WTC11 (cell line): ENCODE measurements at regions not wholly inside any gene's neighbourhood (a gene's known extent, or its start where the extent isn't known, plus 50 kb on each side); places are given as distances from the start of the nearest gene placed in this dataset.

Experiments used
- ATAC-seq: fragments of 200-7000 bp; cut with Tn5 transposase; 2 replicates; pipeline ENCODE4 v1.10.0; 2021; ENCODE audit warnings: mild to moderate bottlenecking, moderate library complexity
- CTCF ChIA-PET: fragments of 300-600 bp; sonication (Branson Sonifier 250); formaldehyde crosslinking; loops from one replicate; lab custom pipeline; 2021; ENCODE audit warnings: antibody characterized with exemption; lab: Charles Lee
- POLR2A ChIA-PET: fragments of 350-600 bp; sonication (Branson Sonifier 250); formaldehyde crosslinking; loops from one replicate; lab custom pipeline; 2021; ENCODE audit warnings: antibody characterized with exemption; lab: Charles Lee
- DNase-seq: peaks from one replicate; pipeline ENCODE4 v3.0.0; 2021; ENCODE audit warnings: low spot score
- H3K27ac Mint-ChIP-seq: 2 replicates; pipeline ENCODE4 v1.8.0; 2021; ENCODE audit warnings: mixed read lengths
- H3K27me3 Mint-ChIP-seq: 2 replicates; pipeline ENCODE4 v1.8.0; 2021; ENCODE audit warnings: low read depth, mild to moderate bottlenecking, moderate library complexity, mixed read lengths
- H3K36me3 Mint-ChIP-seq: 2 replicates; pipeline ENCODE4 v1.8.0; 2021; ENCODE audit warnings: mixed read lengths
- H3K4me1 Mint-ChIP-seq: 2 replicates; pipeline ENCODE4 v1.8.0; 2022; ENCODE audit warnings: mixed read lengths
- H3K4me3 Mint-ChIP-seq: 2 replicates; pipeline ENCODE4 v1.8.0; 2021; ENCODE audit warnings: mild to moderate bottlenecking, moderate library complexity, mixed read lengths
- H3K9me3 Mint-ChIP-seq: 2 replicates; pipeline ENCODE4 v1.8.0; 2021; ENCODE audit warnings: mixed read lengths
- ATF1 ChIP-seq: sonication (generic); formaldehyde crosslinking; IDR thresholded peaks from 2 replicates; pipeline ENCODE4 v1.8.1; 2023; ENCODE audit warnings: mild to moderate bottlenecking, moderate library complexity, missing genetic modification reagents
- GTF2I ChIP-seq: fragments of 250-450 bp; sonication (Bioruptor Pico); conservative IDR thresholded peaks from 2 replicates; pipeline ENCODE4 v1.4.0; 2021; ENCODE audit warnings: mild to moderate bottlenecking
- HMGA2 ChIP-seq: fragments of 250-450 bp; sonication (Bioruptor Pico); IDR thresholded peaks from 2 replicates; pipeline ENCODE4 v1.4.0; 2021; ENCODE audit warnings: mild to moderate bottlenecking, moderate library complexity
- MXD4 ChIP-seq: fragments of 250-450 bp; sonication (Bioruptor Pico); IDR thresholded peaks from 2 replicates; pipeline ENCODE4 v1.8.0; 2021; ENCODE audit warnings: mild to moderate bottlenecking, moderate library complexity, borderline replicate concordance
- MYBL2 ChIP-seq: sonication (generic); formaldehyde crosslinking; IDR thresholded peaks from 2 replicates; pipeline ENCODE4 v1.8.1; 2023; ENCODE audit warnings: mild to moderate bottlenecking, moderate library complexity, missing genetic modification reagents
- NFYB ChIP-seq: sonication (generic); formaldehyde crosslinking; conservative IDR thresholded peaks from 2 replicates; pipeline ENCODE4 v1.8.0; 2022; ENCODE audit warnings: low read depth, missing genetic modification reagents
- OVOL2 ChIP-seq: fragments of 250-450 bp; sonication (Bioruptor Pico); IDR thresholded peaks from 2 replicates; pipeline ENCODE4 v1.9.0; 2021; ENCODE audit warnings: mild to moderate bottlenecking, borderline replicate concordance
- SMAD3 ChIP-seq: sonication (generic); formaldehyde crosslinking; IDR thresholded peaks from 2 replicates; pipeline ENCODE4 v1.8.0; 2022; ENCODE audit warnings: missing genetic modification reagents, mild to moderate bottlenecking, borderline replicate concordance
- SP1 ChIP-seq: sonication (generic); formaldehyde crosslinking; conservative IDR thresholded peaks from 2 replicates; pipeline ENCODE4 v1.8.1; 2022; ENCODE audit warnings: missing genetic modification reagents
- TCF7 ChIP-seq: sonication (generic); formaldehyde crosslinking; IDR thresholded peaks from 2 replicates; pipeline ENCODE4 v1.8.0; 2022; ENCODE audit warnings: mild to moderate bottlenecking, low read depth, missing genetic modification reagents, moderate library complexity
- TEAD4 ChIP-seq: sonication (generic); formaldehyde crosslinking; IDR thresholded peaks from 2 replicates; pipeline ENCODE4 v1.8.0; 2022; ENCODE audit warnings: mild to moderate bottlenecking, missing genetic modification reagents
- TP53 ChIP-seq: sonication (generic); formaldehyde crosslinking; IDR thresholded peaks from 2 replicates; pipeline ENCODE4 v1.8.1; 2023; ENCODE audit warnings: mild to moderate bottlenecking, missing genetic modification reagents
- ZNF219 ChIP-seq: sonication (generic); formaldehyde crosslinking; IDR thresholded peaks from 2 replicates; pipeline ENCODE4 v1.8.0; 2023; ENCODE audit warnings: missing genetic modification reagents, mild to moderate bottlenecking, borderline replicate concordance
- ZNF232 ChIP-seq: sonication (generic); formaldehyde crosslinking; IDR thresholded peaks from 2 replicates; pipeline ENCODE4 v1.8.0; 2022; ENCODE audit warnings: mild to moderate bottlenecking, missing genetic modification reagents
- ZNF671 ChIP-seq: fragments of 250-450 bp; sonication (Bioruptor Pico); IDR thresholded peaks from 2 replicates; pipeline ENCODE4 v1.8.0; 2021; ENCODE audit warnings: mild to moderate bottlenecking
- TF ChIP-seq, protein P1 (sequence below): fragments of 250-450 bp; sonication (Bioruptor Pico); IDR thresholded peaks from 2 replicates; pipeline ENCODE4 v1.9.0; 2021; ENCODE audit warnings: mild to moderate bottlenecking
- TF ChIP-seq, protein P2 (sequence below): sonication (generic); formaldehyde crosslinking; IDR thresholded peaks from 2 replicates; pipeline ENCODE4 v1.8.0; 2023; ENCODE audit warnings: missing genetic modification reagents
- TF ChIP-seq, protein P3 (sequence below): fragments of 250-450 bp; sonication (Bioruptor Pico); IDR thresholded peaks from 2 replicates; pipeline ENCODE4 v1.9.0; 2021; ENCODE audit warnings: mild to moderate bottlenecking, borderline replicate concordance
- TF ChIP-seq, protein P4 (sequence below): sonication (generic); formaldehyde crosslinking; IDR thresholded peaks from 2 replicates; pipeline ENCODE4 v1.8.0; 2022; ENCODE audit warnings: missing genetic modification reagents
- TF ChIP-seq, protein P5 (sequence below): sonication (generic); formaldehyde crosslinking; IDR thresholded peaks from 2 replicates; pipeline ENCODE4 v1.8.0; 2022; ENCODE audit warnings: mild to moderate bottlenecking, missing genetic modification reagents
- TF ChIP-seq, protein P6 (sequence below): sonication (generic); formaldehyde crosslinking; IDR thresholded peaks from 2 replicates; pipeline ENCODE4 v1.8.1; 2022; ENCODE audit warnings: mild to moderate bottlenecking, missing genetic modification reagents, moderate library complexity, borderline replicate concordance
- TF ChIP-seq, protein P7 (sequence below): fragments of 250-450 bp; sonication (Bioruptor Pico); IDR thresholded peaks from 2 replicates; pipeline ENCODE4 v1.9.0; 2021; ENCODE audit warnings: moderate library complexity, mild to moderate bottlenecking, inconsistent platforms, borderline replicate concordance

DNA sequence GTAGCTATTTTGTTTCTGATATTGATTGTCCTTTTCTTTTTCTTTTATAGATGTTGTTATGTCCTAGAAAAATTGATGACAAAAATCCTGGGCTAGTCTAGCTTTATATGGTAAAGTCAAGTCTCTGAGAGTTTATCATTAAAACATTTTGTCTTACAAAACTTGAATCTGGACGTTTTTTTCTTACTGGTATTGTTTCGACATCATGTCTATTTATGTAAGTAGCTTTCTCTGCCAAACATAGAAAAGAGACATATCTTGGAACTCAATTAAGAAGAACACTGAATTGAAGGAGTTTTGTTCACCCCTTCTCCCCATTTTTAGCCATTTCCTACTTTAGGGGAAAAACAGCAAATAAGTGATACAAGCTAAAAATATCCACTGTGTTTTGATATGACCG lies 151.5 kb downstream of the ISOC1 start:
- TF ChIP-seq, protein P1, sequence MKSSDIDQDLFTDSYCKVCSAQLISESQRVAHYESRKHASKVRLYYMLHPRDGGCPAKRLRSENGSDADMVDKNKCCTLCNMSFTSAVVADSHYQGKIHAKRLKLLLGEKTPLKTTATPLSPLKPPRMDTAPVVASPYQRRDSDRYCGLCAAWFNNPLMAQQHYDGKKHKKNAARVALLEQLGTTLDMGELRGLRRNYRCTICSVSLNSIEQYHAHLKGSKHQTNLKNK (CRISPR knock-in tag) = no peak
- TF ChIP-seq, protein P2, sequence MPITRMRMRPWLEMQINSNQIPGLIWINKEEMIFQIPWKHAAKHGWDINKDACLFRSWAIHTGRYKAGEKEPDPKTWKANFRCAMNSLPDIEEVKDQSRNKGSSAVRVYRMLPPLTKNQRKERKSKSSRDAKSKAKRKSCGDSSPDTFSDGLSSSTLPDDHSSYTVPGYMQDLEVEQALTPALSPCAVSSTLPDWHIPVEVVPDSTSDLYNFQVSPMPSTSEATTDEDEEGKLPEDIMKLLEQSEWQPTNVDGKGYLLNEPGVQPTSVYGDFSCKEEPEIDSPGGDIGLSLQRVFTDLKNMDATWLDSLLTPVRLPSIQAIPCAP (CRISPR knock-in tag) = no peak
- TF ChIP-seq SP1 (CRISPR knock-in tag) (no peak), GTF2I (CRISPR knock-in tag) (no peak), TP53 (CRISPR knock-in tag) (no peak), SMAD3 (CRISPR knock-in tag) (no peak), ZNF671 (CRISPR knock-in tag) (no peak), NFYB (CRISPR knock-in tag) (no peak), TEAD4 (CRISPR knock-in tag) (no peak), MYBL2 (no peak), ZNF232 (CRISPR knock-in tag) (no peak)
- TF ChIP-seq, protein P3, sequence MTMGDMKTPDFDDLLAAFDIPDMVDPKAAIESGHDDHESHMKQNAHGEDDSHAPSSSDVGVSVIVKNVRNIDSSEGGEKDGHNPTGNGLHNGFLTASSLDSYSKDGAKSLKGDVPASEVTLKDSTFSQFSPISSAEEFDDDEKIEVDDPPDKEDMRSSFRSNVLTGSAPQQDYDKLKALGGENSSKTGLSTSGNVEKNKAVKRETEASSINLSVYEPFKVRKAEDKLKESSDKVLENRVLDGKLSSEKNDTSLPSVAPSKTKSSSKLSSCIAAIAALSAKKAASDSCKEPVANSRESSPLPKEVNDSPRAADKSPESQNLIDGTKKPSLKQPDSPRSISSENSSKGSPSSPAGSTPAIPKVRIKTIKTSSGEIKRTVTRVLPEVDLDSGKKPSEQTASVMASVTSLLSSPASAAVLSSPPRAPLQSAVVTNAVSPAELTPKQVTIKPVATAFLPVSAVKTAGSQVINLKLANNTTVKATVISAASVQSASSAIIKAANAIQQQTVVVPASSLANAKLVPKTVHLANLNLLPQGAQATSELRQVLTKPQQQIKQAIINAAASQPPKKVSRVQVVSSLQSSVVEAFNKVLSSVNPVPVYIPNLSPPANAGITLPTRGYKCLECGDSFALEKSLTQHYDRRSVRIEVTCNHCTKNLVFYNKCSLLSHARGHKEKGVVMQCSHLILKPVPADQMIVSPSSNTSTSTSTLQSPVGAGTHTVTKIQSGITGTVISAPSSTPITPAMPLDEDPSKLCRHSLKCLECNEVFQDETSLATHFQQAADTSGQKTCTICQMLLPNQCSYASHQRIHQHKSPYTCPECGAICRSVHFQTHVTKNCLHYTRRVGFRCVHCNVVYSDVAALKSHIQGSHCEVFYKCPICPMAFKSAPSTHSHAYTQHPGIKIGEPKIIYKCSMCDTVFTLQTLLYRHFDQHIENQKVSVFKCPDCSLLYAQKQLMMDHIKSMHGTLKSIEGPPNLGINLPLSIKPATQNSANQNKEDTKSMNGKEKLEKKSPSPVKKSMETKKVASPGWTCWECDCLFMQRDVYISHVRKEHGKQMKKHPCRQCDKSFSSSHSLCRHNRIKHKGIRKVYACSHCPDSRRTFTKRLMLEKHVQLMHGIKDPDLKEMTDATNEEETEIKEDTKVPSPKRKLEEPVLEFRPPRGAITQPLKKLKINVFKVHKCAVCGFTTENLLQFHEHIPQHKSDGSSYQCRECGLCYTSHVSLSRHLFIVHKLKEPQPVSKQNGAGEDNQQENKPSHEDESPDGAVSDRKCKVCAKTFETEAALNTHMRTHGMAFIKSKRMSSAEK (CRISPR knock-in tag) = no peak
- TF ChIP-seq, protein P4, sequence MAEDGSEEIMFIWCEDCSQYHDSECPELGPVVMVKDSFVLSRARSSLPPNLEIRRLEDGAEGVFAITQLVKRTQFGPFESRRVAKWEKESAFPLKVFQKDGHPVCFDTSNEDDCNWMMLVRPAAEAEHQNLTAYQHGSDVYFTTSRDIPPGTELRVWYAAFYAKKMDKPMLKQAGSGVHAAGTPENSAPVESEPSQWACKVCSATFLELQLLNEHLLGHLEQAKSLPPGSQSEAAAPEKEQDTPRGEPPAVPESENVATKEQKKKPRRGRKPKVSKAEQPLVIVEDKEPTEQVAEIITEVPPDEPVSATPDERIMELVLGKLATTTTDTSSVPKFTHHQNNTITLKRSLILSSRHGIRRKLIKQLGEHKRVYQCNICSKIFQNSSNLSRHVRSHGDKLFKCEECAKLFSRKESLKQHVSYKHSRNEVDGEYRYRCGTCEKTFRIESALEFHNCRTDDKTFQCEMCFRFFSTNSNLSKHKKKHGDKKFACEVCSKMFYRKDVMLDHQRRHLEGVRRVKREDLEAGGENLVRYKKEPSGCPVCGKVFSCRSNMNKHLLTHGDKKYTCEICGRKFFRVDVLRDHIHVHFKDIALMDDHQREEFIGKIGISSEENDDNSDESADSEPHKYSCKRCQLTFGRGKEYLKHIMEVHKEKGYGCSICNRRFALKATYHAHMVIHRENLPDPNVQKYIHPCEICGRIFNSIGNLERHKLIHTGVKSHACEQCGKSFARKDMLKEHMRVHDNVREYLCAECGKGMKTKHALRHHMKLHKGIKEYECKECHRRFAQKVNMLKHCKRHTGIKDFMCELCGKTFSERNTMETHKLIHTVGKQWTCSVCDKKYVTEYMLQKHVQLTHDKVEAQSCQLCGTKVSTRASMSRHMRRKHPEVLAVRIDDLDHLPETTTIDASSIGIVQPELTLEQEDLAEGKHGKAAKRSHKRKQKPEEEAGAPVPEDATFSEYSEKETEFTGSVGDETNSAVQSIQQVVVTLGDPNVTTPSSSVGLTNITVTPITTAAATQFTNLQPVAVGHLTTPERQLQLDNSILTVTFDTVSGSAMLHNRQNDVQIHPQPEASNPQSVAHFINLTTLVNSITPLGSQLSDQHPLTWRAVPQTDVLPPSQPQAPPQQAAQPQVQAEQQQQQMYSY (CRISPR knock-in tag) = no peak
- peaks cover 7% of the 10 kb centered on the region; the same call in 1 of the 2 replicates for H3K4me1 Mint-ChIP-seq
- no peak for DNase-seq
- CTCF ChIA-PET = no interaction called here
- no peaks in the 10 kb centered on the region for H3K27me3 Mint-ChIP-seq
- no peak overlapping the region for H3K27ac Mint-ChIP-seq
- POLR2A ChIA-PET = no interaction called here
- no peaks in the 10 kb centered on the region for H3K36me3 Mint-ChIP-seq
- H3K4me3 Mint-ChIP-seq = no peak overlapping the region
- ATAC-seq = no peak
- H3K9me3 Mint-ChIP-seq = no peaks in the 10 kb centered on the region

DNA sequence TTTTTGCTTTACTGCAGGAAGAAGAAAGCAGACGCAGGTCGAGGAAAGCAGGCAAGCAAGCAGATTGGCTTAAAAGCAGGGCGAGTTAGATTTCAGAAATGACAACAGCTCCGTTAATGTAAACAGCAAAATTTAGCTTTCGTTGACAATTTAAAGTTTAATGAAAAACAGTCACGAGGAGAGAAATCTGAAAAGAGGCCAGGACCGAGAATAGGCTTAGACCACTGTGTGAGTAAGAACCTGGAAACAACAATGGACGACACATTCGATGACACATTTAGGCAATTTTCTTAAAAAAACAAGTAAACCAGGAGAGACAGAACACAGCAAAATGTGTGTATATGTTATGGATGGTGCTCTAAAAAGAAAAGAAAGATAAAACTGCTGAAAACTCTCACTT lies 155.3 kb downstream of the ISOC1 start:
- TF ChIP-seq MXD4 (CRISPR knock-in tag) (no peak), ZNF219 (CRISPR knock-in tag) (no peak), TCF7 (CRISPR knock-in tag) (no peak), HMGA2 (CRISPR knock-in tag) (no peak), OVOL2 (no peak), ATF1 (CRISPR knock-in tag) (no peak)
- TF ChIP-seq, protein P5, sequence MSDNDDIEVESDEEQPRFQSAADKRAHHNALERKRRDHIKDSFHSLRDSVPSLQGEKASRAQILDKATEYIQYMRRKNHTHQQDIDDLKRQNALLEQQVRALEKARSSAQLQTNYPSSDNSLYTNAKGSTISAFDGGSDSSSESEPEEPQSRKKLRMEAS (CRISPR knock-in tag) = no peak
- TF ChIP-seq, protein P6, sequence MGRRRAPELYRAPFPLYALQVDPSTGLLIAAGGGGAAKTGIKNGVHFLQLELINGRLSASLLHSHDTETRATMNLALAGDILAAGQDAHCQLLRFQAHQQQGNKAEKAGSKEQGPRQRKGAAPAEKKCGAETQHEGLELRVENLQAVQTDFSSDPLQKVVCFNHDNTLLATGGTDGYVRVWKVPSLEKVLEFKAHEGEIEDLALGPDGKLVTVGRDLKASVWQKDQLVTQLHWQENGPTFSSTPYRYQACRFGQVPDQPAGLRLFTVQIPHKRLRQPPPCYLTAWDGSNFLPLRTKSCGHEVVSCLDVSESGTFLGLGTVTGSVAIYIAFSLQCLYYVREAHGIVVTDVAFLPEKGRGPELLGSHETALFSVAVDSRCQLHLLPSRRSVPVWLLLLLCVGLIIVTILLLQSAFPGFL = no peak
- TF ChIP-seq, protein P7, sequence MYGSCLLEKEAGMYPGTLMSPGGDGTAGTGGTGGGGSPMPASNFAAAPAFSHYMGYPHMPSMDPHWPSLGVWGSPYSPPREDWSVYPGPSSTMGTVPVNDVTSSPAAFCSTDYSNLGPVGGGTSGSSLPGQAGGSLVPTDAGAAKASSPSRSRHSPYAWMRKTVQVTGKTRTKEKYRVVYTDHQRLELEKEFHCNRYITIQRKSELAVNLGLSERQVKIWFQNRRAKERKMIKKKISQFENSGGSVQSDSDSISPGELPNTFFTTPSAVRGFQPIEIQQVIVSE = no peak
- TF ChIP-seq, all 79 proteins: peak for 0
- no peak for DNase-seq
- H3K36me3 Mint-ChIP-seq = no peaks in the 10 kb centered on the region; the same call in 1 of the 2 replicates
- POLR2A ChIA-PET = no interaction called here
- no peak overlapping the region for H3K4me3 Mint-ChIP-seq
- peaks cover 20% of the 10 kb centered on the region for H3K9me3 Mint-ChIP-seq
- ATAC-seq = no peak
- H3K4me1 Mint-ChIP-seq = no peaks in the 10 kb centered on the region
- CTCF ChIA-PET = no interaction called here
- H3K27me3 Mint-ChIP-seq = no peaks in the 10 kb centered on the region
- no peak overlapping the region for H3K27ac Mint-ChIP-seq
